GM12878 (cell line): ENCODE measurements at regions not wholly inside any gene's neighbourhood (a gene's known extent, or its start where the extent isn't known, plus 50 kb on each side); places are given as distances from the start of the nearest gene placed in this dataset.

Experiments used
- ATAC-seq: fragments of 200-7000 bp; cut with Tn5 transposase; 3 replicates; pipeline ENCODE4 v1.9.1; 2020; ENCODE audit warnings: mild to moderate bottlenecking, moderate library complexity
- BruUV-seq: library from RNA; stranded (reverse); fragments of 400-500 nt; replicated peaks from 2 replicates; lab custom pipeline; 2021; lab: Mats Ljungman, UMichigan
- CTCF ChIA-PET: fragments of 300-600 bp; sonication (Branson Sonifier 250); formaldehyde crosslinking; extraction: SDS; loops from one replicate; lab custom pipeline; 2021; ENCODE audit warnings: inconsistent platforms; lab: Yijun Ruan, JAX
- POLR2A ChIA-PET: fragments of 350-600 bp; formaldehyde crosslinking; extraction: SDS; loops from one replicate; lab custom pipeline; 2021; ENCODE audit warnings: inconsistent platforms; lab: Charles Lee
- RAD21 ChIA-PET: fragments of 300-600 bp; sonication (Branson Sonifier 250); formaldehyde crosslinking; loops from one replicate; lab custom pipeline; 2023; ENCODE audit warnings: antibody characterized with exemption; ENCODE audit not compliant: unreplicated experiment; lab: Charles Lee
- SMC1A ChIA-PET: fragments of 300-600 bp; sonication (Branson Sonifier 250); formaldehyde crosslinking; loops from one replicate; lab custom pipeline; 2023; ENCODE audit not compliant: unreplicated experiment, uncharacterized antibody; lab: Charles Lee
- DNase-seq: peaks from one replicate; pipeline ENCODE4 v3.0.0-alpha.2; 2011; ENCODE audit warnings: low read depth, low spot score
- FAIRE-seq: peaks from 3 replicates; lab custom pipeline; 2011; peaks lifted over from hg19 to GRCh38; lab: Jason Lieb, UNC
- H2AFZ ChIP-seq: 2 replicates; pipeline ENCODE4 v1.6.0; 2011; ENCODE audit warnings: low read depth, low read length, control low read depth; ENCODE audit not compliant: control insufficient read depth
- H3K27ac ChIP-seq: 2 replicates; pipeline ENCODE4 v1.5.1; 2011; ENCODE audit warnings: control low read depth; ENCODE audit not compliant: control insufficient read depth, insufficient read depth
- H3K27me3 ChIP-seq, 2 experiments: replicated peaks in 1 of 2; 2 replicates each; pipeline versions ENCODE4 v1.6.0 to v1.6.1; 2011; ENCODE audit warnings: low read length in 1 of 2; ENCODE audit not compliant: control insufficient read depth in 2 of 2, insufficient read depth in 2 of 2
- H3K36me3 ChIP-seq, 2 experiments: 2 replicates each; pipeline ENCODE4 v1.5.1; 2011; ENCODE audit warnings: low read length in 1 of 2; ENCODE audit not compliant: control insufficient read depth in 2 of 2, insufficient read depth in 2 of 2
- H3K4me1 ChIP-seq: 2 replicates; pipeline ENCODE4 v1.6.1; 2011; ENCODE audit warnings: mild to moderate bottlenecking, low read length, moderate library complexity, mixed read lengths; ENCODE audit not compliant: control insufficient read depth, insufficient read depth
- H3K4me2 ChIP-seq: 2 replicates; pipeline ENCODE4 v1.6.0; 2011; ENCODE audit warnings: control low read depth; ENCODE audit not compliant: control insufficient read depth, insufficient read depth
- H3K4me3 ChIP-seq: fragments of 200-600 bp; sonication (generic); 2 replicates; pipeline ENCODE4 v1.5.1; 2016
- H3K79me2 ChIP-seq: 2 replicates; pipeline ENCODE4 v1.6.0; 2011; ENCODE audit warnings: low read length; ENCODE audit not compliant: control insufficient read depth, insufficient read depth
- H3K9ac ChIP-seq: 2 replicates; pipeline ENCODE4 v1.8.0; 2011; ENCODE audit warnings: low read length, control low read depth, mixed read lengths; ENCODE audit not compliant: control insufficient read depth, insufficient read depth
- H3K9me3 ChIP-seq: replicated peaks from 3 replicates; pipeline ENCODE4 v1.5.1; 2011; ENCODE audit warnings: mild to moderate bottlenecking, low read length; ENCODE audit not compliant: control insufficient read depth, insufficient read depth
- H4K20me1 ChIP-seq: 2 replicates; pipeline ENCODE4 v1.6.0; 2011; ENCODE audit not compliant: control insufficient read depth, insufficient read depth
- JUNB ChIP-seq: IDR thresholded peaks from 2 replicates; pipeline ENCODE4 v1.6.1; 2016; ENCODE audit warnings: antibody characterized with exemption, mild to moderate bottlenecking
- KLF5 ChIP-seq: fragments of 450-650 bp; IDR thresholded peaks from 2 replicates; pipeline ENCODE4 v1.6.1; 2014; ENCODE audit warnings: mild to moderate bottlenecking; ENCODE audit not compliant: partially characterized antibody
- NRF1 ChIP-seq: conservative IDR thresholded peaks from 2 replicates; pipeline ENCODE4 v1.6.1; 2011; ENCODE audit warnings: mild to moderate bottlenecking, low read depth, low read length, improper control_type of control experiment
- PAX5 ChIP-seq: IDR thresholded peaks from 2 replicates; pipeline ENCODE4 v1.6.1; 2011; ENCODE audit warnings: low read depth, low read length, borderline replicate concordance
- RB1 ChIP-seq: fragments of 450-650 bp; formaldehyde crosslinking; IDR thresholded peaks from 2 replicates; pipeline ENCODE4 v1.6.1; 2017; ENCODE audit warnings: mild to moderate bottlenecking, borderline replicate concordance
- ZNF207 ChIP-seq: fragments of 450-650 bp; IDR thresholded peaks from 2 replicates; pipeline ENCODE4 v1.6.1; 2014; ENCODE audit warnings: antibody characterized with exemption, mild to moderate bottlenecking, borderline replicate concordance
- ZNF24 ChIP-seq: fragments of 450-650 bp; IDR thresholded peaks from 2 replicates; pipeline ENCODE4 v1.6.1; 2017; ENCODE audit warnings: antibody characterized with exemption, mild to moderate bottlenecking
- ZZZ3 ChIP-seq: IDR thresholded peaks from 2 replicates; pipeline ENCODE4 v1.6.1; 2011; ENCODE audit warnings: low read depth; ENCODE audit not compliant: control insufficient read depth, insufficient read length
- whole genome bisulfite sequencing: methylation state at CpG from one replicate; pipeline ENCODE4 v1.1.6; 2016; ENCODE audit warnings: low lambda C conversion rate; ENCODE audit not compliant: insufficient replicate concordance, insufficient coverage; ENCODE audit errors: missing lambda C conversion rate; 5-methylcytosine and 5-hydroxymethylcytosine counted together
- in situ Hi-C: fragments of 300-500 bp; cut with MboI; formaldehyde crosslinking; loops from 9 replicates; pipeline ENCODE4 v1.14.3; 2018; ENCODE audit warnings: mixed read lengths
- intact Hi-C: fragments of 100-400 bp; cut with micrococcal nuclease; formaldehyde crosslinking; loops from one replicate; pipeline ENCODE4 v1.14.2; 2022; ENCODE audit not compliant: unreplicated experiment
- TF ChIP-seq, protein P1 (sequence below): fragments of 450-650 bp; IDR thresholded peaks from 2 replicates; pipeline ENCODE4 v1.6.1; 2018; ENCODE audit warnings: borderline replicate concordance, mild to moderate bottlenecking; ENCODE audit not compliant: partially characterized antibody
- TF ChIP-seq, protein P2 (sequence below): IDR thresholded peaks from 2 replicates; pipeline ENCODE4 v1.6.1; 2012; ENCODE audit warnings: low read depth, low read length, improper control_type of control experiment
- TF ChIP-seq, protein P3 (sequence below): fragments of 450-650 bp; IDR thresholded peaks from 2 replicates; pipeline ENCODE4 v1.6.1; 2017; ENCODE audit warnings: antibody characterized with exemption, mild to moderate bottlenecking, moderate library complexity

DNA sequence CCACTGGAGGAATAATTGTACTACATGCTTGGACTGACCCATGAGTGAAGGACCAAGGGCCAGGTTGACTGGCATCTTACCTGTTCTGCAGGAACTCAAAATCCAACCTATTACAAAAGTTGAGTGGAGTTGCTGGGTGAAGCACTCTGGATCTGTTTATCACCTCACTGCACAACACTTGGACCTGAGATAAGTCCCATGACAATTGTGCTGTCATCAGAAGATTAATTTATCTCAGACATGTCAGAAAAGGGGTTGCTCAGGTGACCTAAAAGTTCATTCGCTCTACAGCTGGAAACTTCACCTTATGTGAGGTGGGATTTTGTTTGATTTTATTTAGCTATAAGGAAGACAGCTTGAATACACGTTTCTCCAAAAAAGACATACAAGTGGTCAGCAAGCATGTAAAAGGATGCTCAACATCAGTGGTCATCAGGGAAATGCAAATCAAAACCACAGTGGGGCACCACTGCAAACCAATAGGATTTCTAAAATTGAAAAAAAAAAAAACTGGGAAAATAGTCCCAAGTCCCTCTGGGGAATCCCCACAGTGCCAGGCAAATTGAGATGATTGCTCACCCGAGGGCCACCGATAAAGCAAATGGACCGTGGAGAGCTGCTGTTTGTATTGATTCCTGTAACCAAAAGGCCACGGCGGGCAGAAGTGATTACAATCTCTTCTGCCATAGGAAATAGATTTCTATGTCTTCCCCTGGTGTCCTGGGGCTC is 65.8 kb upstream of the SLC35F5 start:
- SMC1A ChIA-PET, result no interaction called here
- no peak for ATAC-seq
- no peaks in the 10 kb centered on the region for H3K27me3 ChIP-seq
- no peaks in the 10 kb centered on the region for H3K79me2 ChIP-seq
- H4K20me1 ChIP-seq, result no peaks in the 10 kb centered on the region
- no TSS peak for BruUV-seq
- H2AFZ ChIP-seq, result no peak overlapping the region
- no peak overlapping the region for H3K4me3 ChIP-seq
- no peak overlapping the region for H3K4me2 ChIP-seq
- no peak for FAIRE-seq
- no peak overlapping the region for H3K27ac ChIP-seq
- no peaks in the 10 kb centered on the region for H3K36me3 ChIP-seq
- no peak for TF ChIP-seq PAX5
- TF ChIP-seq RB1, result no peak
- TF ChIP-seq NRF1, result no peak
- TF ChIP-seq, protein P1, sequence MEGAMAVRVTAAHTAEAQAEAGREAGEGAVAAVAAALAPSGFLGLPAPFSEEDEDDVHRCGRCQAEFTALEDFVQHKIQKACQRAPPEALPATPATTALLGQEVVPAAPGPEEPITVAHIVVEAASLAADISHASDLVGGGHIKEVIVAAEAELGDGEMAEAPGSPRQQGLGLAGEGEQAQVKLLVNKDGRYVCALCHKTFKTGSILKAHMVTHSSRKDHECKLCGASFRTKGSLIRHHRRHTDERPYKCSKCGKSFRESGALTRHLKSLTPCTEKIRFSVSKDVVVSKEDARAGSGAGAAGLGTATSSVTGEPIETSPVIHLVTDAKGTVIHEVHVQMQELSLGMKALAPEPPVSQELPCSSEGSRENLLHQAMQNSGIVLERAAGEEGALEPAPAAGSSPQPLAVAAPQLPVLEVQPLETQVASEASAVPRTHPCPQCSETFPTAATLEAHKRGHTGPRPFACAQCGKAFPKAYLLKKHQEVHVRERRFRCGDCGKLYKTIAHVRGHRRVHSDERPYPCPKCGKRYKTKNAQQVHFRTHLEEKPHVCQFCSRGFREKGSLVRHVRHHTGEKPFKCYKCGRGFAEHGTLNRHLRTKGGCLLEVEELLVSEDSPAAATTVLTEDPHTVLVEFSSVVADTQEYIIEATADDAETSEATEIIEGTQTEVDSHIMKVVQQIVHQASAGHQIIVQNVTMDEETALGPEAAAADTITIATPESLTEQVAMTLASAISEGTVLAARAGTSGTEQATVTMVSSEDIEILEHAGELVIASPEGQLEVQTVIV, result no peak
- TF ChIP-seq, protein P2, sequence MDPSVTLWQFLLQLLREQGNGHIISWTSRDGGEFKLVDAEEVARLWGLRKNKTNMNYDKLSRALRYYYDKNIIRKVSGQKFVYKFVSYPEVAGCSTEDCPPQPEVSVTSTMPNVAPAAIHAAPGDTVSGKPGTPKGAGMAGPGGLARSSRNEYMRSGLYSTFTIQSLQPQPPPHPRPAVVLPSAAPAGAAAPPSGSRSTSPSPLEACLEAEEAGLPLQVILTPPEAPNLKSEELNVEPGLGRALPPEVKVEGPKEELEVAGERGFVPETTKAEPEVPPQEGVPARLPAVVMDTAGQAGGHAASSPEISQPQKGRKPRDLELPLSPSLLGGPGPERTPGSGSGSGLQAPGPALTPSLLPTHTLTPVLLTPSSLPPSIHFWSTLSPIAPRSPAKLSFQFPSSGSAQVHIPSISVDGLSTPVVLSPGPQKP, result no peak
- no peak for TF ChIP-seq JUNB
- TF ChIP-seq ZNF207, result no peak
- no peak for TF ChIP-seq KLF5
- TF ChIP-seq, protein P3, sequence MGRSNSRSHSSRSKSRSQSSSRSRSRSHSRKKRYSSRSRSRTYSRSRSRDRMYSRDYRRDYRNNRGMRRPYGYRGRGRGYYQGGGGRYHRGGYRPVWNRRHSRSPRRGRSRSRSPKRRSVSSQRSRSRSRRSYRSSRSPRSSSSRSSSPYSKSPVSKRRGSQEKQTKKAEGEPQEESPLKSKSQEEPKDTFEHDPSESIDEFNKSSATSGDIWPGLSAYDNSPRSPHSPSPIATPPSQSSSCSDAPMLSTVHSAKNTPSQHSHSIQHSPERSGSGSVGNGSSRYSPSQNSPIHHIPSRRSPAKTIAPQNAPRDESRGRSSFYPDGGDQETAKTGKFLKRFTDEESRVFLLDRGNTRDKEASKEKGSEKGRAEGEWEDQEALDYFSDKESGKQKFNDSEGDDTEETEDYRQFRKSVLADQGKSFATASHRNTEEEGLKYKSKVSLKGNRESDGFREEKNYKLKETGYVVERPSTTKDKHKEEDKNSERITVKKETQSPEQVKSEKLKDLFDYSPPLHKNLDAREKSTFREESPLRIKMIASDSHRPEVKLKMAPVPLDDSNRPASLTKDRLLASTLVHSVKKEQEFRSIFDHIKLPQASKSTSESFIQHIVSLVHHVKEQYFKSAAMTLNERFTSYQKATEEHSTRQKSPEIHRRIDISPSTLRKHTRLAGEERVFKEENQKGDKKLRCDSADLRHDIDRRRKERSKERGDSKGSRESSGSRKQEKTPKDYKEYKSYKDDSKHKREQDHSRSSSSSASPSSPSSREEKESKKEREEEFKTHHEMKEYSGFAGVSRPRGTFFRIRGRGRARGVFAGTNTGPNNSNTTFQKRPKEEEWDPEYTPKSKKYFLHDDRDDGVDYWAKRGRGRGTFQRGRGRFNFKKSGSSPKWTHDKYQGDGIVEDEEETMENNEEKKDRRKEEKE, result no peak
- no peak for TF ChIP-seq ZNF24
- TF ChIP-seq ZZZ3, result no peak
- no peak overlapping the region for H3K9ac ChIP-seq
- RAD21 ChIA-PET, result interaction anchor here (0.7 kb wide), 1 partner anchor 9 kb away, joined by 3 read pairs; no protein-coding TSS in a partner anchor
- CTCF ChIA-PET, result no interaction called here
- 56% methylated on average over 7 of the region's 7 CpGs for WGBS
- POLR2A ChIA-PET, result interaction anchor here (0.6 kb wide), 1 partner anchor 67 kb away, joined by 3 read pairs; no protein-coding TSS in a partner anchor
- no peak for DNase-seq
- no peaks in the 10 kb centered on the region for H3K9me3 ChIP-seq
- intact Hi-C loops, result no loop called here
- no peaks in the 10 kb centered on the region for H3K4me1 ChIP-seq
- in situ Hi-C loops, result no loop called here
